Dedifferentiated amniotic fluid mesenchymal stem cell (primary cell): ENCODE measurements at regions not wholly inside any gene's neighbourhood (a gene's known extent, or its start where the extent isn't known, plus 50 kb on each side); places are given as distances from the start of the nearest gene placed in this dataset.
"Not testable (repeated sequence)": the region's sequence is repeated elsewhere in the genome, so short reads cannot be mapped to it uniquely, and the experiment has no call there.

Experiments
- DNase-seq: peaks from one replicate; pipeline ENCODE4 v3.0.0-alpha.2; 2016; ENCODE audit errors: extremely low spot score

DNA sequence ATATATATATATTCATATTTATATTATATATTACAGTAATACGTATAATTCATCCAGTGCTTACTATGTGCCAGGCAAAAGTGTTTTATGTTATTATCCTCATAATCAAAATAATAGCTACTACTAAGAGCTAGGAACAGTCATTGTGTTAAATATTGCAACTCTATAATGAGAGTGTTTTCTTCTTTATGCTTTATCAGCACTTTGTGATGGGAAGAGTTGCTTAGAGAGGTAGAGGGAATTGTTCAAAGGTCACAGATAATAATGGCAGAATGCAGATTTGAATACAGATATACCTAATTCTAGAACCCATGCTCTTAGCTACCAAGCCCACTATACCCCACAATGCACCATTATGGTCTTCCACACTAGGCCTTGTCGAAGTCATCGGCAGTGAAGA, 318.8 kb upstream of the PPARGC1A start:
- DNase-seq, result no peak

DNA sequence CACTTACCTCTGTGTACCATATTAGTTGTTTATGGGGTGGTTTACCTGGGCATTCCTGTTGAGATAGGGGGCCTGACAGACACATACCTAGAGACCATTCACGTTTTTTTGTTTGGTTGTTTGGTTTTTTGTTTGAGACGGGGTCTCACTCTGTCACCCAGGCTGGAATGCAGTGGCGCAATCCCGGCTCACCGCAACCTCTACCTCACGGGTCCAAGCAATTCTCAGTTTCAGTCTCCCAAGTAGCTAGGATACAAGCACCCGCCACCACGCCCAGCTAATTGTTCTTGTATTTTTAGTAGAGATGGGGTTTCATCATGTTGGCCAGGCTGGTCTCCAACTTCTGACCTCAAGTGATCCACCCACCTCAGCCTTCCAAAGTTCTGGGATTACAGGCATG, 314.9 kb upstream of the PPARGC1A start:
- not testable (repeated sequence) for DNase-seq

DNA sequence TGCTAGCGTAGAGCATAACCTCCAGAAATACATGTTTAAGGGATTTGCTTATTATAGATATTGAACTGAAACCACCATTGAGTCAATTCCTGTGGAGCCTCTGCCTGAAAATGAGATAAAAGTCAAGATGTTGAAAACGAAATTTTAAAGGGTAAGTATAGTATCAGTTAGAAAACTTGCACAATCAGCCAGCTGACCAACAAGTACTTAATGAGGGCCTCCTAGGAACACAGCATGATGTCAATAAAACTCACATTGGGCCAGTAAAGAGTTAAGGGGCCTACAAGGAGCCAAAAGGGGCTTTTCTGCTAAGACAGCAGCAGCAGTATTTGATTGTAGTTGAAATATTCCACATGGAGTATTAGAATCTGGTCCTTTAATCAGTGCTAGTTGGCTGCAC, 314.1 kb upstream of the PPARGC1A start:
- no peak for DNase-seq

DNA sequence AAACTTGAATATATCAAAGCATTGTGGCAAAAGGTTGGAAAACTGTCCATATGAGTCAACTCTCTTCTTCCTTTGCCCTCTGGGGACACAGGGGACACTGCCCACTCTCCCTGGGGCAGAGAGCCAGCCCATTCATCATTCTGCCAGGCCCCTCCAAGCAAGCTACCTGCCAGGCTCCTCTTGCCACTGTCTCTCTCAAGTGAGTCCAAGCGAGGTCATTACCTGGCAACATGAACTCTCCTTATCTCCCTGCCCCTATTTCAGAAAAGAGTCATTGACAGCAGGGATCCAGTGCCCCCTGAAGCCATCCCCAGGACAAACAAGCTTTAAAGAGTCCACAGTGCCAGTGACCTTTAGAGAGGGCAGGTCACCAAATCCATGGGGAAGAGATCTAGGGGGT, 312.7 kb upstream of the PPARGC1A start:
- DNase-seq, result no peak

DNA sequence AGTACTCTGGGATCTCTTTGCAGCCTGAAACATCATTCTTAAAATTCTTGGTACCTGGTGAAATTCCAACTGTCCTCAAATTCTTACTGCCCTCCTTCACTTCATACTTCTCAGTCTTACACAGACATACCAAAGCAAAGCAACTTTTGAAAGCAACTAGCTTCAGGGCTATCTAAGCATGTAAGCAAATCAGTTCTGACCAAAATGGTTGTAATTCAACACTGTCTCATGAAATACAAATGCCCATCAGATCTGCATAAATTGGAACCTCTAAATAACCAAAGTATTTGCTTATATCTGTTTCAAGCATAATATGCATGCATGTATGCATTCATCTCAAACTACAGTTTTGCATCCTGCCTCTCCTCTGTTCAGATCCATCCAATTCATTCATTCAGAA, 308.1 kb upstream of the PPARGC1A start:
- no peak for DNase-seq

DNA sequence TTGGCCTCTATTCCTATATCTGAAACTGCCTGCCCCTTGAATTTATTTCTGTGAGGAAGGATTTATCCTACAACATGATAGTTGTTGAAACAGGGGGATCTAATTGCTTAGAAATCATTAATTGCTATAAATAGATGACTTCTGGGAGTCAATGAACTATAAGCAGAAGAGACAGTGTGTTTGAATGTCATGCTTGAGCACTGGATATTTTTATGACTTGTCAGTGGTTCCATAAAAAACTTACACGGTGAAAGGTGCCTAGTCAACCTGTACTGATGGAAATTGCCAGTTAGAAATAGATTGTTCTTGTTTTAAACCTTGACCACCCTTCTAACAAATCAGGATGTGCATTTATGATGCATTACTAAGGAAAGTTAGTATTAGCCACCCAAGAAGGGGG, 306.9 kb upstream of the PPARGC1A start:
- DNase-seq, result no peak

DNA sequence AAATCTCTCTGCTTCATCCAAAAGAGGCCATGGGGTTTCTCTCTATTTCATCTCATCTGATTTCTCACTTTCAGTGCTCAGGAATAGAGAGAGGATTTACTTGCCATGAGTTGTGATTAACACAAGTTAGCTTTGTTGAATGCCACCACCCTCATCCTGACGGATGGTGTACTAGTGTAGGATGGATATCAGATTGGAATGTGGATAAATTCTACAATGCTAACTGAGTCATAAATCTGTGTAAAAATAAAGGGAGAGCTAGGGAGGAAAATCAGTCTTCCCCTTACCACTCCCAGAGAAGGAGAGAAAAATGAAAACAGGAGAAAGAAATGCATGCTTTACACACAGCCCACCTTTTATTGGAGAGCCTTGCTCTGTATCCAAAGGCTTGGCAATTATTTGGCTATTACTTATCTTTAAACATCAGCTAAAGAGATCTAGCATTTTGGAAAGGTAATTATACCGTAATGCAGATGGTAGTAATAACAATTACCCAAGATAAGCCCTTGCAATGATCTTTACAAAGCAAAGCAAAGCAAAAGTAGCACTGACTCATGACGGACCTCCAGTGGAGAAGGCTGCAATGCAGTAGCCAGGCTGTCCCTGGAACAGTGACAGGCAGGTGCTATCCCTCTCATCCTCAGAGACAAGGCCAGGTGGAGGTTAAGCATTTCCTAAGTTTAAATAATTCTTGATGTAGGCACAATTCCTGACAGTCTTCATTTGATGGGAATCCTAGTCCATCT, 306.3 kb upstream of the PPARGC1A start:
- no peak for DNase-seq

DNA sequence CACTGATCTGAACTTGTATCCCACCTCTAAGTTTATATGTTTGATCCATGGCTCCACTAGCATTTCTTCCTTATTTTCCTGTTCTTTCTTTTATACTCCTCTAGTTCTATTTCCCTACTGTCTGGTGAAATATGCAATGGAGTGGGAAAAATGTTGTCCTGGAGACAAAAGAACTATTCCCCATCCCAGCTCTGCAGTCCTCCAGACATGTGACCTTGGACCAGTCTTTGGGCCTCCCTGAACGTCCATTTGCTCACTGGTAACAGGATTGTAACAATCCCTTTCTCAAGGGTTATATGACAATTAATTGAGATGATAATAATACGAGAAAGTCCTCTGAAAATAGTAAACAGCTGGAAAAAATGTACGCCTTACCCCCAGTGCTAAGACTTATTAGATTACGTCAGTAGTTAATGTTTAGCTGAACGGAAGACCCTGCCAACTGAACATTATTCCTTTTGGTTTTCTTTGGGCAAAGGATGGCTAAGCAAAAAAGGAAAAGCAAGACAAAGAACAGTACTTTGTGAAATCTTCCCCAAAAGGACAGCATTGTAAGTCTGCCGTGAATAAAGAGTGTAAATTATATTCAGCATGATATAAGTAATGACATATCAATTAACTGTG, 302.3 kb upstream of the PPARGC1A start:
- DNase-seq, result no peak

DNA sequence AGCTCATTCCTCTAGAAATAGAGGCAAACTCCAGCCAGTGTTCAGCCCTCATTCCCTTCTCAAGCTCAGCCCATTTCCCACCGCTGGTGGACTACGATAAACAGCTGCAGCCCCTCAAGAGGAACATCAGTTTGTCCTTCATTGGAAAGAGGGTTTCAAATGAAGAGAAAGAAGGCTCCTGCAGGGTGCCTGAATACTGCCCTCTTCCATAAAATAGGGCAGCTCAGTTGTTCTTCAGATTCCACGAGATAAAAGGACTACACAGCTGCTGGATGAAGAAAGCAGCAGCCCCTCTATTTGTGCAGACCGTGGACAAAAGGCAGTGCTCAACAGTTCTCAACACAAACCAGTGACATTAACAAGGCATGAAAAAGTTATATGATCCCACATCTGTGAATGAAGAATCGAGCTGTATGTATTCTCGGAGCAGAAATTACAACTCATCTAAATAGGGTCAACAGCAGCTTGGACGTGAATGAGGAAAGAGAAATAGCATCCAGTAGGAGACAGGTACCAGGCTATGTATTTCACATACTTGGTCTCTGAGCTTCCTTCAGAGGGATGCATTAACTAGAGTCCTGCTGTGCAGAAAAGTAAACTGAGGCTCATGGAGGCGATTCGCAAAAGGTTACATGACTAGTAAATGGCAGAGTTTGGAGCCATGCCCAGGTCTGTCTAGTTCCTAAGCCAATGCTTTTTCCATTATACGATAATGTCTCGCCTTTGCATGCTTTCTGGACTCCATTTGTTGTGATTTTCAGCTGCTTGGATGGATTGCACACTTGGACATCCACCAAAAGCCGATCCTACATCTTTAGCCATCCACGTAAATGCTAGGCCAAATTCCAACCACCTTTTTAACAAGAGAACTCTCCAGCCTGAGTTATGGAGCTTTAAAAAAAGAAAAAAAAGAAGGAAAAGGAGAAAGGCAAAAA, 301.2 kb upstream of the PPARGC1A start:
- no peak for DNase-seq

DNA sequence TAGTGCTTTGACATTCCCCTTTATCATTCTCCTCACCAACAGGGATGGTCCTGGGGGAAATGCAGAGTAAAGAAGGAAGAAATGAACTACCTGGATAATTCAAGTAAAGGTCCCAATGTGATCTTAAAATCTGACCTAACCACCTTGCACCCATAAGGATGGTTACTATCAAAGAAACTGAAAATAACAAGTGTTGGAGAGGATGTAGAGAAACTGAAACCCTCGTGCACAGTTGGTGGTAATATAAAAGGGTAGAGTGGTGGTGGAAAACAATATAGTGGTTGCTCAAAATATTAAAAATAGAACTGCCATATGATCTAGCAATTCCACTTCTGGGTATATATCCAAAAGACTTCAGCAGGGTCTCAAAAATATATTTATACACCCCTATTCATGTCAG, 298.6 kb upstream of the PPARGC1A start:
- no peak for DNase-seq

DNA sequence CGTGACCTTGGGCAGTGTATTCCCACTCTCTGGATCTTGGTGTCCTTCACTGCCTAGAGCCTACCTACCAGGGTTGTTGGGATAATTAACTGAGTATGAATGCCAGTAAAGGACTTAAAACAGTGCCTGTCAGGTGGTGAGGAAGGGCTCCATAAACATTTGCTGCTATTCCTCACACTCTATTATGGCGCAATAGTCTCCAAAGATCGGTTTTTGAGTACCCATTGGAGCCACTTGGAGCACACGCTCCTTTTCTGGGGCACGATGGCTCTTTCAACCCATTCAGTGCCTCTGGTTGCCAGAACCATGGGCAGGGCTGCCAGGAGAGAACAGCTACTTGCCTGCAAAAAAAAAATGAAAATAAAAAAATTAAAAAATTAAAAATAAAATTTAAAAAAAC, 296.6 kb upstream of the PPARGC1A start:
- no peak for DNase-seq

DNA sequence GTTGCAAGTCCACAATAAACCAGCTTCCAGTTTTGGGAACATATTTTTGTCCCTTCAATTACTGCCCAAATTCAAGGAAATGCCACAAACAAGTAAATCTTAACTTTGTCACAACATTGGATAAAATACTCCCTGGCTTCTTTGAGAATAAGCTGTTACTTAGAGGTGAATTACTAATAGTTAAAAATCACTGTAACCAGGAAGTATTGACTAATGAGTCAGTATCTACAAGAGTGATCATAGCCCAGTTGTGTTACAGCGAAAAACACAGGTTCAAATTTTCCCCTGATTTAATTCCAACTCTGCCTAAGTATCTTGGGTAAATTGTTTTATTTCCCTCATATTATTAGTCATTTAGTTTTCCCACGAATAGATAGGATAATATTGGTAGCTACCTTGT, 291.2 kb upstream of the PPARGC1A start:
- DNase-seq, result no peak

DNA sequence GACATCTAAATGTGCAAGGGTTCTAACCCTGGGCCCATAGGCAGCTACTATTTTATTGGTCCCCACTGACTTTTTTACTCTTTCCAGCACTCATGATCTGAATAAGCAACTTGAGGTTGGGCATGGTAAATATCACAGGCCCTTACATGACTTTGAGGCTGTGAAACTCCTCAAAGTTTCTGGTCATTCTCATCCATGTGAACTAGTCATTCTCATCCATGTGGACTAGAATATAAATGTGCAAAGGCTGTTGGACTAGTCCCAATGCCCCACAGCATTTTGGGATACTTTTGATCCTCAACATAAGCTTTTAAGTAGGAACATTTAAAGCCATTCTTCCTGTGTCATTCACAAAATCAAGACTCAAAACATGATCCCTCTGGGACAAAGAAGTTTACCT, 290.7 kb upstream of the PPARGC1A start:
- DNase-seq, result no peak

DNA sequence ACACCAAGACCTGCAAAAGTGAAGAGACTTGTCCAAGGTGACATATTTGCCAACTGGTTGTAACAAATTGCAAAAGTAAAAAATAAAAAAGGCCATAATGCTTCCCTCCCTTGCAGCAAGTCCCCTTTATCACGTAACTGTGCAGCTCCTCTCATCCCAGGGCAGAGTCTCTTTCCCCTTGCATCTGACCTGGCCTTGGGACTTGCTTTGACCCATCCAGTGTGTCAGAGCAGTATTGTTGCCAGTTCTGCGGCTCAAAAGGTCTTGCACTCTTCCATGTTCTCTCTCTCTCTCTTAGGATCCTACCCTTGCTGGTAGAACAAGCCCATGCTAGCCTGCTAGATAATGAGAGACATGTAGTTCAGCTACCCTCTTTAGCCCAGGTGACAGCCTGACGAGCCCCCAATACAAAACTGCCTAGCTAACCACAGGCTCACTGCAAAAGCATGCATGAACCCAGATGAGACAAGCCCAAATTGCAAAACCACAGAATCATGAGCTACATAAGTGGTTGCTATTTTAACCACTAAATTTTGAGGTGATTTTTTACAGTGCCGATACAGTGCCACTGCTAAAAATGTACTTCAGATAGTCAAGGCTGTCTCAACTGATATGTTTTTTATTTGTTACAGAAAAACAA, 289.5 kb upstream of the PPARGC1A start:
- DNase-seq, result no peak

DNA sequence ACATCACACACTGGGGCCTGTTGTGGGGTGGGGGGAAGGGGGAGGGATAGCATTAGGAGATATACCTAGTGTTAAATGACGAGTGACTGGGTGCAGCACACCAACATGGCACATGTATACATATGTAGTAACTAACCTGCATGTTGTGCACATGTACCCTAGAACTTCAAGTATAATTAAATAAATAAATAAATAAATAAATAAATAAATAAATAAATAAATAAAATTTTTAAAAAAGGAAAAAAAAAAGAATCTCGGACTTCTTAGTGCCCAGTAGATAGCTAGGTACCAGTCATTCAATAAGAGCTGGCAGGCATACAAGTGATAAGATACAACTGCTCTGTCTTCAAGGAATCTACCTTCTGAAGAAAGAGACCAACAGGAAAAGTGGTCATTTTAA, 287.6 kb upstream of the PPARGC1A start:
- DNase-seq, result not testable (repeated sequence)

DNA sequence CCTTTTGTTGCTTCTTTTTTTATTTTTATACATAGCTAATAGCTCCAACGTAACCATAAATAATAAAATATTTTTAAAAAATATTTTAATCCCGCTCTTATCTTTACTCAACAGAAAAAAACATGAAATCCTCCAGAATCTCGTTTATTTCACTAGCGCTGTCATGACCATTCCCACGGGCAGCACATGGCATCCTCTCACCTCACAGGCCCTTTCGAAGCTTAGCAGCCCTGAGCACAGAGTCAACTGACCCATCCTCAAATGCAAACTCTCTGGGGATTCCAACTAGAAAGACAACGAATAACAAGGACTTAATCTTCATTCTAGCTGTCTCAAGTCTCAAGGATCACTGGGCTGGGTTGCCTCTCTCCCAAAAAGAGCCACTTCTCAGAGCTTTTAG, 285.9 kb upstream of the PPARGC1A start:
- DNase-seq, result no peak

DNA sequence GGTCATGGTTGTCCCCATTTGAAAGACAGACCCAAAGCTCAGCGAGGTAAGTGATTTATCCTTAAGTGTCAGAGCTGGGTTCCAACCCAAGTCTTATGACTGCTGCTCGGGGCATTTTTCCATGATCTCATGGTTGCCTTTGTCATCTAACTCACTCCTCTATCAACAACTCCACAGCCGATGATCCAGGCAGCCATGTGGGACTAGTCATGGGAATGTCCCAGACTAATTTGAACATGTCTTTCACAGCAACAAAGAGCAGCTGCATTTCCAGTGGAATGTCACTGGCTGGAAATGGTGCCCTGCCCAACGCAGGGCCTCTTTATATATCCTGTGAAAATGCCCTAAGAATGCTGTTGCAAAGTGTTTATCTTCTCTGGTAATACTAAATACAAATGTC, 284.8 kb upstream of the PPARGC1A start:
- DNase-seq, result no peak

DNA sequence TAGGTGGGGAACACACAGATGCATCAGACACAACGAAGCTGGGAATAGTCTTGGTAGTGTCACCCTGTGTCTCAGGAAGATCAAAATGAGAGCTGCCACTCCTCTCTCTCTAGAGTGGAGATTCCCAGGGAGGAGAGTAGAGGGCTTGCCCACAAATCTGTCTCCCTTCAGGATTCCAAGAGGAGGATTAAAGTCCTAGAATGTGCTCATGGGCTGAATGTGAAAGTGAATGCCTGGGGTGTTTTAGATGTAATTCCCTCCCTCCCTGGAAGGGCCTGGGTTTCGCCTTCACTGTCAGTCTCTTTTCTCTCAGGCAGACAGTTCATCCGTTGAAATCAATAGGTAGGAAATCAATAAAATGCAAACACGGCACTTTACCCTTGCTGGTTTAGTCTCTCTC, 282.6 kb upstream of the PPARGC1A start:
- no peak for DNase-seq

DNA sequence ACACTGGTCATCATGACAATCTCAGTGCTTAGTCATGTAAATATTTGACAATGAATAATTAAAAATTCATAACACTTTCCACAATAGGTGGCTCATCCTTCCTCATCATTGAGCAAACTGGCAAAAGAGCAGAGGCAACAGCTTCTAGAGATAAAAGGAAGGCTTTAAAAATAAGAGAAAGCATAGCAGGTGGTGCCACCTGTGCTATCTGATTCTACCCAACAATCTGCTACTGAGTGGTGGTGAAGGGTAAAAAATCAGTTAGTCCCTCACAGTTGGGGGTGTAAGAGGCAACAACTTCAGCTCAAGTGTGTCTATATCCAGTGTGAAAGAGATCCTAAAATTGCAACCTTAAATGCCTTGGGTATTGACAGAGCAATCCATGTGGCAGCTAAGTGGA, 280.1 kb upstream of the PPARGC1A start:
- no peak for DNase-seq

DNA sequence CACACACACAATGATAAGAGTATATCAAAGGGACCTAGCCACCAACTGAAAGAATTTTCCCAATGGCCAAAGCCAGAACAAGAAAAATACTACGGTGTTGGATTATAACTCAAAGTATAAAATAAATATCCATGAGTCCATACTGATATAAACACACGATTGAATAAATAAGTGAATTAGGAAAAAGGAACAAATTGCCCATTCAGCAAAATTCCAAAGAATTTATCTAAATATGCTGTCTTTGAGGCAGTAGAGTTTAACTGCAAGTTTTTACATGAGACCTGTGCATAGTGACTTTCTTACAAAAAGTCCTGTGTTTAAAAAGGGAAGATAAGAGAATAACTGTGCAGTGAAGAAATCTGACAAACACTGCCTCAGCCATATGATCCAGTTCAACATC, 278.8 kb upstream of the PPARGC1A start:
- no peak for DNase-seq

DNA sequence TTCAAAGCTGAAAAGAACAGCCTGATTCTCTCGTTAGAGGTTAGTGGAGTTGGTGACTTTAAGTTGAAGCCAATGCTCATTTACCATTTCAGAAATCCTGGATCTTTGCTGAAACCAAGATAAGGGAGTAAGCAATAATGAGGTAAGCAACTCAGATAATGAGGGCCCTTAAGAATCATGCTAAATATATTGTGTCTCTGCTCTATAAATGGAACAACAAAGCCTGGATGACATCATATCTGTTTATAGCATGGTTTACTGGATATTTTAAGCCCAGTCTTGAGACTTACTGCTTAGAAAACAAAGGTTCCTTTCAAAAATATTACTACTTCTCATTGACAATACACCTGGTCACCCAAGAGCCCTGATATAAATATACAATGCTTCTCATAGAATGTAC, 276.7 kb upstream of the PPARGC1A start:
- DNase-seq, result no peak

DNA sequence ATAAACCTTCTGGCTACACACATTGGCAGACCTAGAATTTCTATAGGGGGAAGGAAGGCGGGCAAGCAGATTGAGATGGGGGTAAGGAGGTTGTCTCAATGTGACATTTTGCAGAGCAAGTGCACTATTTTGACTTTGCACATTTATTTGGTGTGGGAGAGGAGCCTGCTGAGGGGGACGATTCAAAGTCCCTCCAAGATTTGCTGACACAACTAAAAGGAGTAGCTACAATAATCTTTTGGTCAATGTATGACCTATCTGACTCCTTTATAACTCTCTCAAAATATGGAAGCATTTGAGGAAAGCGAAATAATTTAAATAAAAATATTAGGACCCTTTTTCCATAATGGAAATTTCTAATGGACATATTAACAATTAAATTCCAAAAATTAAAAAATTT, 274.9 kb upstream of the PPARGC1A start:
- no peak for DNase-seq
